Fibroblast of mammary gland (primary cell): ENCODE measurements at regions not wholly inside any gene's neighbourhood (a gene's known extent, or its start where the extent isn't known, plus 50 kb on each side); places are given as distances from the start of the nearest gene placed in this dataset.

Experiments used
- DNase-seq: peaks from one replicate; pipeline ENCODE4 v3.0.0-alpha.2; 2010; ENCODE audit warnings: low read depth
- H3K4me3 ChIP-seq: 2 replicates; pipeline ENCODE4 v1.5.1; 2011; ENCODE audit warnings: low read depth, mild to moderate bottlenecking, low read length, moderate library complexity; ENCODE audit not compliant: control insufficient read depth
- TF ChIP-seq, protein P1 (sequence below): conservative IDR thresholded peaks from 2 replicates; pipeline ENCODE4 v1.5.1; 2011; ENCODE audit warnings: low read depth, low read length, inconsistent platforms; ENCODE audit not compliant: control insufficient read depth, insufficient read depth

DNA sequence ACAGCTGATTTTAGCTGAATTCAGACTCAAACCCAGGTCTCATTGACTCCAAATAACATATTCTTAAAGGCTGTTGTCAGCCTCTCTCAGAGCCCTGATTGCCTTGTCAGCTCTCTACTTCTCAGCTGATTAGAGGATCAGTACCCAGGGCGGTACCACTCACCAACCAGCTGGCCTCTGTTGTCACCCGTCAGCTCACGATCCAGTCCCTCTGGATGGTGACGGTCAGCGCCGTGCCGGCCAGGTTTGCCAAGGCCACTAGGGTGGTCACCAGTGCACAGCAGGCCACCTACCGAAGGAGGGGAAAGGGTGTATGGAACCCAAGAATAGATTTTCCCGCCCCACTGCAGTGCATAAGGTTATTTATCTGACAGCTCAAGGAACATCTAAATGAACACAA is 52.3 kb upstream of the TOMM7 start:
- DNase-seq = no peak
- no peak overlapping the region for H3K4me3 ChIP-seq
- TF ChIP-seq, protein P1, sequence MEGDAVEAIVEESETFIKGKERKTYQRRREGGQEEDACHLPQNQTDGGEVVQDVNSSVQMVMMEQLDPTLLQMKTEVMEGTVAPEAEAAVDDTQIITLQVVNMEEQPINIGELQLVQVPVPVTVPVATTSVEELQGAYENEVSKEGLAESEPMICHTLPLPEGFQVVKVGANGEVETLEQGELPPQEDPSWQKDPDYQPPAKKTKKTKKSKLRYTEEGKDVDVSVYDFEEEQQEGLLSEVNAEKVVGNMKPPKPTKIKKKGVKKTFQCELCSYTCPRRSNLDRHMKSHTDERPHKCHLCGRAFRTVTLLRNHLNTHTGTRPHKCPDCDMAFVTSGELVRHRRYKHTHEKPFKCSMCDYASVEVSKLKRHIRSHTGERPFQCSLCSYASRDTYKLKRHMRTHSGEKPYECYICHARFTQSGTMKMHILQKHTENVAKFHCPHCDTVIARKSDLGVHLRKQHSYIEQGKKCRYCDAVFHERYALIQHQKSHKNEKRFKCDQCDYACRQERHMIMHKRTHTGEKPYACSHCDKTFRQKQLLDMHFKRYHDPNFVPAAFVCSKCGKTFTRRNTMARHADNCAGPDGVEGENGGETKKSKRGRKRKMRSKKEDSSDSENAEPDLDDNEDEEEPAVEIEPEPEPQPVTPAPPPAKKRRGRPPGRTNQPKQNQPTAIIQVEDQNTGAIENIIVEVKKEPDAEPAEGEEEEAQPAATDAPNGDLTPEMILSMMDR = no peak
